Brain microvascular endothelial cell (primary cell): ENCODE measurements at regions not wholly inside any gene's neighbourhood (a gene's known extent, or its start where the extent isn't known, plus 50 kb on each side); places are given as distances from the start of the nearest gene placed in this dataset.

Source experiments
- DNase-seq: peaks from one replicate; pipeline ENCODE4 v3.0.0-alpha.2; 2020
- H3K27ac ChIP-seq: fragments of 250-450 bp; sonication (Bioruptor Pico); 2 replicates; pipeline ENCODE4 v1.5.1; 2020; ENCODE audit warnings: mild to moderate bottlenecking, moderate library complexity
- H3K27me3 ChIP-seq: fragments of 250-450 bp; sonication (Bioruptor Pico); replicated peaks from 2 replicates; pipeline ENCODE4 v1.5.1; 2020; ENCODE audit warnings: mild to moderate bottlenecking
- H3K36me3 ChIP-seq: fragments of 250-450 bp; sonication (Bioruptor Pico); replicated peaks from 2 replicates; pipeline ENCODE4 v1.5.1; 2020; ENCODE audit warnings: mild to moderate bottlenecking
- H3K4me3 ChIP-seq: 2 replicates; pipeline ENCODE4 v1.5.1; 2011; ENCODE audit warnings: low read depth, mild to moderate bottlenecking, control low read depth, low read length, moderate library complexity
- CTCF ChIP-seq: IDR thresholded peaks from 2 replicates; pipeline ENCODE4 v1.5.1; 2011; ENCODE audit warnings: low read depth, mild to moderate bottlenecking, moderate library complexity, low read length, control low read depth, inconsistent platforms; ENCODE audit errors: missing control alignments
- in situ Hi-C: cut with HindIII; loops from 2 replicates; pipeline ENCODE4 v1.10.0; 2017; ENCODE audit warnings: low sequenced_read_pairs, low pct_ligation_motif_present

GRCh38 chr11:69880041-69880825 lies 61.0 kb upstream of the FGF3 start:
- peaks cover 7% of the 10 kb centered on the region for H3K27me3 ChIP-seq
- DNase-seq: no peak
- H3K27ac ChIP-seq: no peak overlapping the region
- no peak for TF ChIP-seq CTCF
- no peaks in the 10 kb centered on the region for H3K36me3 ChIP-seq
- no peak overlapping the region for H3K4me3 ChIP-seq
- in situ Hi-C loops: no loop called here

- H3K27me3 ChIP-seq: peaks cover 4% of the 10 kb centered on the region
- no peak for DNase-seq
- no peaks in the 10 kb centered on the region for H3K36me3 ChIP-seq
- no peak overlapping the region for H3K4me3 ChIP-seq
- no peak for TF ChIP-seq CTCF
- no peak overlapping the region for H3K27ac ChIP-seq
- in situ Hi-C loops: no loop called here
Observed at GRCh38 chr11:69880826-69881445, 61.7 kb upstream of the FGF3 start.

GRCh38 chr11:69881467-69882269 lies 62.5 kb upstream of the FGF3 start:
- no peak for DNase-seq
- in situ Hi-C loops: no loop called here
- no peaks in the 10 kb centered on the region for H3K36me3 ChIP-seq
- peak; percentile 31 for TF ChIP-seq CTCF
- no peak overlapping the region for H3K27ac ChIP-seq
- H3K27me3 ChIP-seq: no peaks in the 10 kb centered on the region
- H3K4me3 ChIP-seq: no peak overlapping the region

- H3K4me3 ChIP-seq: no peak overlapping the region
- TF ChIP-seq CTCF: no peak
- DNase-seq: no peak
- H3K36me3 ChIP-seq: no peaks in the 10 kb centered on the region
- in situ Hi-C loops: no loop called here
- H3K27me3 ChIP-seq: no peaks in the 10 kb centered on the region
- H3K27ac ChIP-seq: no peak overlapping the region
Observed at GRCh38 chr11:69882270-69882608, 63.0 kb upstream of the FGF3 start.

GRCh38 chr11:69883292-69884255 lies 64.4 kb upstream of the FGF3 start:
- no peaks in the 10 kb centered on the region for H3K27me3 ChIP-seq
- H3K27ac ChIP-seq: no peak overlapping the region
- H3K36me3 ChIP-seq: no peaks in the 10 kb centered on the region
- no peak overlapping the region for H3K4me3 ChIP-seq
- DNase-seq: no peak
- TF ChIP-seq CTCF: no peak
- in situ Hi-C loops: no loop called here
